ENCODE measurements at regions not wholly inside any gene's neighbourhood (a gene's known extent, or its start where the extent isn't known, plus 50 kb on each side); places are given as distances from the start of the nearest gene placed in this dataset.

DNA sequence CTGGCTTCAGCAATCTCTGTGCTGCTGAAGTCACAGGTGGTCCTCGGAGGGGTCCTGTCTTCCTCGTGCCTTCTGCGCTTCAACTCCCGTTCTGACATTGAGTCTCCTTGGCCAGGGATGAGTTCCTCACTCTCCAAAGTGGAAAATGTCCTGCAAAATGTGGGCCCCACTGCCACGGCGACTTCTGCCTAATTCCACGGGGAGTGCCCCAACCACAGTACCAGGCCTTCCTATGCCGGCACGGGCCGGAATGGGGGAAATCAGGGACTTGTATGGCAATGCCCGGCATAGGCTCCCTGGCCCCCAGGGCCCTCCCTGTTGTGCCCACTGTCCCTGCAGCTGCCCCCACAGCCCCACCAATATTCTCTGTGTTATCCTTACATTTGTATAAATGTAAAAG, 420.5 kb downstream of the TCERG1L start:
- H3K27ac ChIP-seq: no peak overlapping the region
- intact Hi-C loops (cut with DNase I; ENCODE audit: low total_unique reads): no loop called here
- H3K36me3 ChIP-seq: no peaks in the 10 kb centered on the region
- no peaks in the 10 kb centered on the region for H3K27me3 ChIP-seq
- TF ChIP-seq, protein P1, sequence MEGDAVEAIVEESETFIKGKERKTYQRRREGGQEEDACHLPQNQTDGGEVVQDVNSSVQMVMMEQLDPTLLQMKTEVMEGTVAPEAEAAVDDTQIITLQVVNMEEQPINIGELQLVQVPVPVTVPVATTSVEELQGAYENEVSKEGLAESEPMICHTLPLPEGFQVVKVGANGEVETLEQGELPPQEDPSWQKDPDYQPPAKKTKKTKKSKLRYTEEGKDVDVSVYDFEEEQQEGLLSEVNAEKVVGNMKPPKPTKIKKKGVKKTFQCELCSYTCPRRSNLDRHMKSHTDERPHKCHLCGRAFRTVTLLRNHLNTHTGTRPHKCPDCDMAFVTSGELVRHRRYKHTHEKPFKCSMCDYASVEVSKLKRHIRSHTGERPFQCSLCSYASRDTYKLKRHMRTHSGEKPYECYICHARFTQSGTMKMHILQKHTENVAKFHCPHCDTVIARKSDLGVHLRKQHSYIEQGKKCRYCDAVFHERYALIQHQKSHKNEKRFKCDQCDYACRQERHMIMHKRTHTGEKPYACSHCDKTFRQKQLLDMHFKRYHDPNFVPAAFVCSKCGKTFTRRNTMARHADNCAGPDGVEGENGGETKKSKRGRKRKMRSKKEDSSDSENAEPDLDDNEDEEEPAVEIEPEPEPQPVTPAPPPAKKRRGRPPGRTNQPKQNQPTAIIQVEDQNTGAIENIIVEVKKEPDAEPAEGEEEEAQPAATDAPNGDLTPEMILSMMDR (IDR thresholded peaks at IDR 0.05 in 4 of 5, conservative IDR thresholded peaks at IDR 0.05 in 1 of 5): no peak
- no peak for TF ChIP-seq POLR2A (IDR thresholded peaks at IDR 0.05)
- DNase-seq (no peak), ATAC-seq (no peak)
- H3K4me1 ChIP-seq: no peaks in the 10 kb centered on the region
- H3K4me3 ChIP-seq: no peak overlapping the region
- no peaks in the 10 kb centered on the region for H3K9me3 ChIP-seq
- in situ Hi-C loops (cut with MboI; ENCODE audit: low sequenced_read_pairs in 4 of 4): no loop called here

DNA sequence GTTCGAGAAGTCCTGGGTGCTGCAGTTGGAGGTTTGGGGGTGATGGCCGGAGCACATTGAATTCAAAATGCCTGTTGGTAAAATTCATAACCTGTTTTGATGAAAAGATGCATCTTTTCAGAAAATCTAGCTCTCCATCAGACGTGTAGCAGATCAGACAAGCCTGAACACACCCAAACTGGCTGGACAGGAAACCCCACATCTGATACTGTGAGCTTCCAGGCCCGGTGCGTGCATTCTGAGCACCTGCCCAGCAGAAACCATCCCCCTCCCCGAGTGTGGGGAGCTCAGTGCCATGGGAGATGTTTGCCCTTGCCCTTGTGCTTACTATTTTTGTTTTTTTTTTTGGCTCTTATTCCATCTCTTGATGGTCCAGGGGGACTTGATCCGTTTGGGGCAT, 417.1 kb downstream of the TCERG1L start:
- no peak for DNase-seq
- H3K27ac ChIP-seq: no peak overlapping the region
- no peak overlapping the region for H3K4me3 ChIP-seq
- no peaks in the 10 kb centered on the region for H3K36me3 ChIP-seq
- no peak for TF ChIP-seq POLR2A (IDR thresholded peaks at IDR 0.05)
- TF ChIP-seq, protein P1 (IDR thresholded peaks at IDR 0.05 in 4 of 5, conservative IDR thresholded peaks at IDR 0.05 in 1 of 5): no peak
- no peaks in the 10 kb centered on the region for H3K9me3 ChIP-seq
- H3K27me3 ChIP-seq: no peaks in the 10 kb centered on the region
- intact Hi-C loops (cut with DNase I; ENCODE audit: low total_unique reads) (no loop called here), in situ Hi-C loops (cut with MboI; ENCODE audit: low sequenced_read_pairs in 4 of 4) (no loop called here)
- no peaks in the 10 kb centered on the region for H3K4me1 ChIP-seq
- no peak for ATAC-seq

DNA sequence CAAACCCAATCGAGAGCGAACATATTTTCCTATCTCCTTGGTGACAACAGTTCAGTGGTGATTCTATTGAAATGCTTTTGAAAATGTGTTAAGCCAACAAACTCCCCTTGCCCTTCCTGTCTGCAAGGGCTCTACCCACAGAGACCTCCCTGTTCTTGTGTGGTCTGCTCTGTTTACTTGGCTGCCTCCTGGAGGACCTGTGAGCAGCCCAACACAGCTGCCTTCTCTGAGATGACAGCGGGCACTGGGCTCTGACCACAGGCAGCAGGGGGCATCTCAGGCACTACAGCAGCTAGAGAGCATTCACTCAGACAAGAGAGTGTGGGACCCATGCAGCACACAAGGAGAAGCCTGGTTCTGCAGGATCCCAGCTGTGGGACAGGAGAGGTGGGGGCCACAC, 416.4 kb downstream of the TCERG1L start:
- H3K4me1 ChIP-seq: no peaks in the 10 kb centered on the region
- no peak for DNase-seq
- no peak for ATAC-seq
- no peaks in the 10 kb centered on the region for H3K9me3 ChIP-seq
- no peaks in the 10 kb centered on the region for H3K27me3 ChIP-seq
- no peaks in the 10 kb centered on the region for H3K36me3 ChIP-seq
- no peak overlapping the region for H3K27ac ChIP-seq
- TF ChIP-seq POLR2A (IDR thresholded peaks at IDR 0.05): no peak
- TF ChIP-seq, protein P1 (IDR thresholded peaks at IDR 0.05 in 4 of 5, conservative IDR thresholded peaks at IDR 0.05 in 1 of 5): no peak
- no peak overlapping the region for H3K4me3 ChIP-seq
- in situ Hi-C loops (cut with MboI; ENCODE audit: low sequenced_read_pairs in 4 of 4): no loop called here
- intact Hi-C loops (cut with DNase I; ENCODE audit: low total_unique reads): no loop called here

DNA sequence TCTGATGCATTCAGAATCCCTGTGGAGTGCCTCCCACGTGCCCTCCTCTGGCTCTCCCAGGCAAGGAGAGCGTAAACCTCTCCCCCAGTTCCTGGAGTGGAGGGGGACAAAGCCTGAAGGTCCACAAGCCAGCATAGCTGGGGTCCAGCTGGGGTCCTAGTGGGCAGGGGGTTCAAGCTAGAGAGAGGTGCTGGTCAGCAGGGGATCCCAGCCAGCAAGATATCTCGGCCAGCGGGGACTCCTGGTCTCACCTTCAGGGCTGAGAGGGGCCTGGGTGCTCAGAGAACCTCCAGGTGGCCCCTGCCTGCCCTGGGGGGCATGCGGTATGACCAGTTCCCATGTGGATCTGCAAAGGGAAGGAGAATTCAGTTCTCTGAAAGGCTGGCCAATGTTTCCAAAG, 413.7 kb downstream of the TCERG1L start:
- H3K4me1 ChIP-seq: no peaks in the 10 kb centered on the region
- no peaks in the 10 kb centered on the region for H3K9me3 ChIP-seq
- no peaks in the 10 kb centered on the region for H3K27me3 ChIP-seq
- no peak overlapping the region for H3K4me3 ChIP-seq
- intact Hi-C loops (cut with DNase I; ENCODE audit: low total_unique reads): no loop called here
- TF ChIP-seq, protein P1 (IDR thresholded peaks at IDR 0.05 in 4 of 5, conservative IDR thresholded peaks at IDR 0.05 in 1 of 5): no peak
- no peak for TF ChIP-seq POLR2A (IDR thresholded peaks at IDR 0.05)
- no peak overlapping the region for H3K27ac ChIP-seq
- H3K36me3 ChIP-seq: no peaks in the 10 kb centered on the region
- DNase-seq: no peak
- no peak for ATAC-seq
- in situ Hi-C loops (cut with MboI; ENCODE audit: low sequenced_read_pairs in 4 of 4): no loop called here

DNA sequence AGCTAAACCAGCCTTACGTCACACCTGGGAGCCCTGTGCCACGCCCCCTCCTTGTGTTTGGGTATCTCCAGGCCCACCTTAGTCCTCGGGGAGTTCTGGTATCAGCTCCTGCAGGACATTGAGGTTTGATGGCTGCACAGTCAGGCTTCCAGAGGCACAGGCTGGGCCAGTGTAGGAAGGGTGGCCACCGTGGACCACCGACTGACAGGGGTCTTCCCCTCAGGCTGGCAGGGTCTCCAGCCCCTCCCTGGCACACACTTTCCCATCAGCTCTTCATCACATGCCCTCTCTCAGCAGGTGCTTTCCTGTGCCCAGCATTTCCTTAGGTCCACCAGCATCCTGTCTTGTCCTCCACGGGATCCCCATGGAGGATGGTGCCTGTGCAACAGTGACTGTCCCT, 413.1 kb downstream of the TCERG1L start:
- in situ Hi-C loops (cut with MboI; ENCODE audit: low sequenced_read_pairs in 4 of 4): no loop called here
- no peaks in the 10 kb centered on the region for H3K36me3 ChIP-seq
- no peaks in the 10 kb centered on the region for H3K9me3 ChIP-seq
- no peaks in the 10 kb centered on the region for H3K4me1 ChIP-seq
- TF ChIP-seq, protein P1 (IDR thresholded peaks at IDR 0.05 in 4 of 5, conservative IDR thresholded peaks at IDR 0.05 in 1 of 5): no peak
- TF ChIP-seq POLR2A (IDR thresholded peaks at IDR 0.05): no peak
- H3K4me3 ChIP-seq: no peak overlapping the region
- ATAC-seq (no peak), DNase-seq (no peak)
- H3K27me3 ChIP-seq: no peaks in the 10 kb centered on the region
- no peak overlapping the region for H3K27ac ChIP-seq
- intact Hi-C loops (cut with DNase I; ENCODE audit: low total_unique reads): no loop called here
